ENCODE measurements at regions not wholly inside any gene's neighbourhood (a gene's known extent, or its start where the extent isn't known, plus 50 kb on each side); places are given as distances from the start of the nearest gene placed in this dataset.

GRCh38 chr1:177877086-177877485 lies 92.8 kb downstream of the SEC16B start:
- TF ChIP-seq CTCF (IDR thresholded peaks at IDR 0.05) (no peak), POLR2A (IDR thresholded peaks at IDR 0.05) (no peak)

Measured in uterus (tissue), 2 donors.